GM20000 (cell line): ENCODE measurements at regions not wholly inside any gene's neighbourhood (a gene's known extent, or its start where the extent isn't known, plus 50 kb on each side); places are given as distances from the start of the nearest gene placed in this dataset.
A peak's percentile ranks its signal among the peaks of the same experiment; 100 is the strongest.

Experiments
- DNase-seq: peaks from one replicate; pipeline ENCODE4 v3.0.0; 2012; ENCODE audit warnings: low spot score
- CTCF ChIP-seq: IDR thresholded peaks from 2 replicates; pipeline ENCODE4 v1.5.1; 2012; ENCODE audit warnings: mild to moderate bottlenecking, control low read depth; ENCODE audit errors: extremely low read depth, missing control alignments

- TF ChIP-seq CTCF = no peak
- DNase-seq = no peak
These were observed 1191.3 kb upstream of the C9orf72 start for GRCh38 chr9:28764532-28764931.

GRCh38 chr9:28770226-28770625, 1196.9 kb upstream of the C9orf72 start:
- no peak for DNase-seq
- TF ChIP-seq CTCF = no peak

- no peak for TF ChIP-seq CTCF
- DNase-seq = no peak
These were observed 1197.5 kb upstream of the C9orf72 start for GRCh38 chr9:28770827-28771226.

- TF ChIP-seq CTCF = no peak
- peak; percentile 3 for DNase-seq
These were observed 1201.4 kb upstream of the C9orf72 start for GRCh38 chr9:28774433-28775235.

- TF ChIP-seq CTCF = no peak
- DNase-seq = no peak
These were observed 1206.0 kb upstream of the C9orf72 start for GRCh38 chr9:28779243-28779642.

- TF ChIP-seq CTCF = no peak
- no peak for DNase-seq
These were observed 1208.2 kb upstream of the C9orf72 start for GRCh38 chr9:28781481-28781880.

GRCh38 chr9:28782630-28783029, 1209.3 kb upstream of the C9orf72 start:
- DNase-seq = no peak
- no peak for TF ChIP-seq CTCF
